Hindlimb muscle (tissue), 1 donor: ENCODE measurements at regions not wholly inside any gene's neighbourhood (a gene's known extent, or its start where the extent isn't known, plus 50 kb on each side); places are given as distances from the start of the nearest gene placed in this dataset.
"Not testable (repeated sequence)": the region's sequence is repeated elsewhere in the genome, so short reads cannot be mapped to it uniquely, and the experiment has no call there.

Experiments used
- DNase-seq: peaks from one replicate; pipeline ENCODE4 v3.0.0-alpha.2; 2013

- DNase-seq = peak; percentile 44
These were observed 1480.4 kb downstream of the FAM181B start for GRCh38 chr11:81253244-81253643.

- DNase-seq = no peak
These were observed 1486.7 kb downstream of the FAM181B start for GRCh38 chr11:81246941-81247340.

- no peak for DNase-seq
These were observed 1487.9 kb downstream of the FAM181B start for GRCh38 chr11:81245791-81246190.

GRCh38 chr11:81241672-81242275, 1491.9 kb downstream of the FAM181B start:
- DNase-seq = no peak

GRCh38 chr11:81237139-81237538, 1496.5 kb downstream of the FAM181B start:
- peak; percentile 23 for DNase-seq

GRCh38 chr11:81227409-81227808, 1506.3 kb downstream of the FAM181B start:
- DNase-seq = not testable (repeated sequence)

- no peak for DNase-seq
These were observed 1509.3 kb downstream of the FAM181B start for GRCh38 chr11:81224396-81224795.

GRCh38 chr11:81222491-81222890, 1511.2 kb downstream of the FAM181B start:
- no peak for DNase-seq

- no peak for DNase-seq
These were observed 1513.3 kb downstream of the FAM181B start for GRCh38 chr11:81220146-81220895.

- DNase-seq = no peak
These were observed 1514.0 kb downstream of the FAM181B start for GRCh38 chr11:81219661-81220060.

- no peak for DNase-seq
These were observed 1515.2 kb downstream of the FAM181B start for GRCh38 chr11:81218440-81218839.

- no peak for DNase-seq
These were observed 1522.6 kb downstream of the FAM181B start for GRCh38 chr11:81211050-81211449.

GRCh38 chr11:81207421-81208054, 1526.1 kb downstream of the FAM181B start:
- DNase-seq = no peak

- DNase-seq = peak; percentile 1
These were observed 1529.8 kb downstream of the FAM181B start for GRCh38 chr11:81203876-81204275.

- no peak for DNase-seq
These were observed 1536.3 kb downstream of the FAM181B start for GRCh38 chr11:81197396-81197795.

GRCh38 chr11:81192516-81192915, 1541.1 kb downstream of the FAM181B start:
- no peak for DNase-seq

GRCh38 chr11:81190546-81190945, 1543.1 kb downstream of the FAM181B start:
- no peak for DNase-seq

GRCh38 chr11:81187033-81187432, 1546.6 kb downstream of the FAM181B start:
- not testable (repeated sequence) for DNase-seq

GRCh38 chr11:81174646-81175330, 1558.9 kb downstream of the FAM181B start:
- no peak for DNase-seq

- DNase-seq = no peak
These were observed 1568.5 kb downstream of the FAM181B start for GRCh38 chr11:81165164-81165563.

GRCh38 chr11:81159900-81160299, 1573.8 kb downstream of the FAM181B start:
- DNase-seq = no peak

GRCh38 chr11:81135570-81135969, 1598.1 kb downstream of the FAM181B start:
- no peak for DNase-seq

- DNase-seq = no peak
These were observed 1604.0 kb downstream of the FAM181B start for GRCh38 chr11:81129618-81130017.
